H1 (cell line): ENCODE measurements at regions not wholly inside any gene's neighbourhood (a gene's known extent, or its start where the extent isn't known, plus 50 kb on each side); places are given as distances from the start of the nearest gene placed in this dataset.

ENCODE experiments used
- HDAC2 ChIP-seq, 2 experiments: fragments of 300-600 bp in 1 of 2; sonication (generic) in 1 of 2; IDR thresholded peaks; 2 replicates each; pipeline ENCODE4 v1.6.1; 2011 to 2012; ENCODE audit warnings: low read depth in 2 of 2, low read length in 2 of 2, mild to moderate bottlenecking in 2 of 2, moderate library complexity in 2 of 2, borderline replicate concordance in 1 of 2, inconsistent platforms in 1 of 2
- MAFK ChIP-seq: IDR thresholded peaks from 2 replicates; pipeline ENCODE4 v1.6.1; 2012; ENCODE audit warnings: low read depth, mild to moderate bottlenecking, improper control_type of control experiment, low read length
- POU5F1 ChIP-seq: IDR thresholded peaks from 2 replicates; pipeline ENCODE4 v1.6.1; 2011; ENCODE audit warnings: low read depth, mild to moderate bottlenecking, low read length, moderate library complexity
- RFX5 ChIP-seq: IDR thresholded peaks from 2 replicates; pipeline ENCODE4 v1.6.1; 2011; ENCODE audit warnings: low read depth, low read length, improper control_type of control experiment, borderline replicate concordance
- YY1 ChIP-seq: IDR thresholded peaks from 2 replicates; pipeline ENCODE4 v1.6.1; 2011; ENCODE audit warnings: low read depth, mild to moderate bottlenecking, low read length
- TF ChIP-seq, protein P1 (sequence below): IDR thresholded peaks from 2 replicates; pipeline ENCODE4 v1.6.1; 2011; ENCODE audit warnings: low read depth, mild to moderate bottlenecking, low read length; ENCODE audit not compliant: insufficient read depth

DNA sequence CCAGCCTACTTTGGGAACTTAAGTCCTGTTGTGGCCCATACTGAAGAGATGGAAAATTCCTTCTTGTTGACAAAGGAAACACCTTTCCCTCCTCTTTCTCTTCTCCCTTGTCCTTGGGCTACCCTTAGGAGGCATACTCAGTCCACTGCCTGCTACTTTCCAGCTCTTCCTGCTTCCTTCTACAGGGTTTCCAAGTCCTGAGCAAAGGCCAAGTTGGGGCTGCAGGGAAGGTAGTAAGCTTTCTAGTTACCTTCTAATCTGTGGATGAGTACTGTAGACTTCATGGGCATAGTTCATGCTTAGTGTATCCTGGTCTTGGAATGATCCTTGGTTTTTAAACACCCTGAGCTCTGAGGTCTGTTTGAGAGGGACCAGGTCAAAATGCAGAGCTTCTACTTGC lies 299.2 kb upstream of the MAF start (continued):
- TF ChIP-seq HDAC2 (IDR thresholded peaks at IDR 0.05; ENCODE audit: borderline replicate concordance in 1 of 2, low read depth in 2 of 2, low read length in 2 of 2): no peak
- TF ChIP-seq MAFK: no peak
- no peak for TF ChIP-seq POU5F1
- TF ChIP-seq YY1: no peak
- no peak for TF ChIP-seq RFX5
- TF ChIP-seq, protein P1, sequence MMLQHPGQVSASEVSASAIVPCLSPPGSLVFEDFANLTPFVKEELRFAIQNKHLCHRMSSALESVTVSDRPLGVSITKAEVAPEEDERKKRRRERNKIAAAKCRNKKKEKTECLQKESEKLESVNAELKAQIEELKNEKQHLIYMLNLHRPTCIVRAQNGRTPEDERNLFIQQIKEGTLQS: no peak
